Upper lobe of left lung (tissue), 6 donors: ENCODE measurements at regions not wholly inside any gene's neighbourhood (a gene's known extent, or its start where the extent isn't known, plus 50 kb on each side); places are given as distances from the start of the nearest gene placed in this dataset.
"Not testable (repeated sequence)": the region's sequence is repeated elsewhere in the genome, so short reads cannot be mapped to it uniquely, and the experiment has no call there.

ENCODE experiments used
- ATAC-seq, 2 donors: fragments of 200-7000 bp; cut with Tn5 transposase; one replicate each; pipeline ENCODE4 v1.9.1; 2022; ENCODE audit warnings: mild to moderate bottlenecking in 2 of 2, moderate library complexity in 2 of 2; ENCODE audit not compliant: low FRiP score in 2 of 2
- DNase-seq, 2 donors: peaks; one replicate each; pipeline ENCODE4 v3.0.0-alpha.2; 2019 to 2020
- H3K27ac ChIP-seq, 4 donors: fragments of 200-600 bp; sonication (generic); one replicate each; pipeline ENCODE4 v1.5.1; 2016 to 2019
- H3K27me3 ChIP-seq, 4 donors: fragments of 200-600 bp; sonication (generic); one replicate each; pipeline ENCODE4 v1.5.1; 2017 to 2019
- H3K36me3 ChIP-seq, 4 donors: fragments of 200-600 bp; sonication (generic); one replicate each; pipeline ENCODE4 v1.5.1; 2016 to 2019
- H3K4me1 ChIP-seq, 4 donors: fragments of 200-600 bp; sonication (generic); one replicate each; pipeline ENCODE4 v1.5.1; 2018 to 2019
- H3K4me3 ChIP-seq, 4 donors: fragments of 200-600 bp; sonication (generic); one replicate each; pipeline ENCODE4 v1.5.1; 2017 to 2019; ENCODE audit warnings: mild to moderate bottlenecking in 2 of 4, moderate library complexity in 1 of 4
- H3K9me3 ChIP-seq, 4 donors: fragments of 200-600 bp; sonication (generic); one replicate each; pipeline ENCODE4 v1.5.1; 2018 to 2019
- CTCF ChIP-seq, 6 experiments: fragments of 450-650 bp in 4 of 6; fragments of 200-600 bp in 2 of 6; sonication (generic) in 2 of 6; IDR thresholded peaks; one replicate each; pipeline ENCODE4 v1.5.1; 2016 to 2019; ENCODE audit warnings: antibody characterized with exemption in 6 of 6
- EP300 ChIP-seq, 4 donors: sonication (generic); formaldehyde crosslinking; IDR thresholded peaks; one replicate each; pipeline ENCODE4 v1.5.1; 2017; ENCODE audit warnings: antibody characterized with exemption in 4 of 4, control low read depth in 2 of 4
- POLR2A ChIP-seq, 4 donors: fragments of 450-650 bp; IDR thresholded peaks; one replicate each; pipeline ENCODE4 v1.5.1; 2016 to 2017; ENCODE audit warnings: antibody characterized with exemption in 4 of 4, mild to moderate bottlenecking in 2 of 4
- POLR2AphosphoS5 ChIP-seq, 2 donors: sonication (generic); formaldehyde crosslinking; IDR thresholded peaks; one replicate each; pipeline ENCODE4 v1.5.1; 2017; ENCODE audit warnings: antibody characterized with exemption in 2 of 2
- WGBS, 2 donors: methylation state at CpG; one replicate each; pipeline ENCODE4 v1.1.5; 2017 to 2018; 5-methylcytosine and 5-hydroxymethylcytosine counted together
- donor health status: DM: no; HTN: no; CAD: no; lungs with moderate emphysema.
- donor health status: DM: no; HTN: yes; CAD: no; lungs with severe emphysema.

- Histone ChIP-seq H3K9me3 (no peaks in the 10 kb centered on the region), H3K4me3 (no peak overlapping the region), H3K36me3 (no peaks in the 10 kb centered on the region), H3K27ac (no peak overlapping the region), H3K27me3 (no peaks in the 10 kb centered on the region), H3K4me1 (peaks cover 0 to 9% (median 4%) of the 10 kb centered on the region in 4 donors)
- no peak for DNase-seq
- 60% methylated on average over 4 of the region's 4 CpGs for WGBS, 2 donors
- no peak for ATAC-seq
- TF ChIP-seq POLR2AphosphoS5 (IDR thresholded peaks at IDR 0.05) (no peak), CTCF (IDR thresholded peaks at IDR 0.05) (no peak), EP300 (IDR thresholded peaks at IDR 0.05) (no peak)
Measured at GRCh38 chr2:8442833-8443486, 238.9 kb upstream of the ID2 start.

GRCh38 chr2:8445580-8445979, 236.3 kb upstream of the ID2 start:
- WGBS, 2 donors, result 42 to 43% methylated on average over 4 of the region's 4 CpGs
- ATAC-seq (no peak), DNase-seq (no peak)
- H3K4me1 ChIP-seq, result no peaks in the 10 kb centered on the region
- H3K27ac ChIP-seq, result no peak overlapping the region
- H3K27me3 ChIP-seq, result no peaks in the 10 kb centered on the region
- H3K9me3 ChIP-seq, result no peaks in the 10 kb centered on the region
- no peak overlapping the region for H3K4me3 ChIP-seq
- no peaks in the 10 kb centered on the region for H3K36me3 ChIP-seq
- TF ChIP-seq POLR2A (IDR thresholded peaks at IDR 0.05) (no peak), EP300 (IDR thresholded peaks at IDR 0.05) (no peak), CTCF (IDR thresholded peaks at IDR 0.05) (no peak), POLR2AphosphoS5 (IDR thresholded peaks at IDR 0.05) (no peak)

- H3K9me3 ChIP-seq, H3K27ac ChIP-seq, H3K4me1 ChIP-seq, H3K4me3 ChIP-seq, ATAC-seq, H3K27me3 ChIP-seq, DNase-seq, H3K36me3 ChIP-seq: not testable (repeated sequence)
- WGBS, 2 donors, result 88 to 93% methylated on average over 3 of the region's 3 CpGs
Measured at GRCh38 chr2:8446751-8447150, 235.1 kb upstream of the ID2 start.

GRCh38 chr2:8447610-8448221, 234.1 kb upstream of the ID2 start:
- 92 to 93% methylated on average over 3 of the region's 3 CpGs for WGBS, 2 donors
- H3K9me3 ChIP-seq, result no peaks in the 10 kb centered on the region
- H3K27ac ChIP-seq, result no peak overlapping the region
- TF ChIP-seq CTCF (IDR thresholded peaks at IDR 0.05) (no peak), POLR2AphosphoS5 (IDR thresholded peaks at IDR 0.05) (no peak), POLR2A (IDR thresholded peaks at IDR 0.05) (no peak), EP300 (IDR thresholded peaks at IDR 0.05) (no peak)
- H3K27me3 ChIP-seq, result no peaks in the 10 kb centered on the region
- H3K4me1 ChIP-seq, result no peaks in the 10 kb centered on the region
- DNase-seq (no peak), ATAC-seq (no peak)
- H3K4me3 ChIP-seq, result no peak overlapping the region
- H3K36me3 ChIP-seq, result no peaks in the 10 kb centered on the region

GRCh38 chr2:8448824-8449556, 232.9 kb upstream of the ID2 start:
- no peaks in the 10 kb centered on the region for H3K27me3 ChIP-seq
- H3K27ac ChIP-seq, result no peak overlapping the region
- no peaks in the 10 kb centered on the region for H3K4me1 ChIP-seq
- no peak for ATAC-seq
- H3K9me3 ChIP-seq, result no peaks in the 10 kb centered on the region
- 84% methylated on average over 10 of the region's 10 CpGs for WGBS, 2 donors
- DNase-seq, result no peak
- no peak overlapping the region for H3K4me3 ChIP-seq
- H3K36me3 ChIP-seq, result no peaks in the 10 kb centered on the region
- TF ChIP-seq CTCF (IDR thresholded peaks at IDR 0.05) (no peak), POLR2AphosphoS5 (IDR thresholded peaks at IDR 0.05) (no peak), EP300 (IDR thresholded peaks at IDR 0.05) (no peak), POLR2A (IDR thresholded peaks at IDR 0.05) (no peak)
